ENCODE measurements at regions not wholly inside any gene's neighbourhood (a gene's known extent, or its start where the extent isn't known, plus 50 kb on each side); places are given as distances from the start of the nearest gene placed in this dataset.

DNA sequence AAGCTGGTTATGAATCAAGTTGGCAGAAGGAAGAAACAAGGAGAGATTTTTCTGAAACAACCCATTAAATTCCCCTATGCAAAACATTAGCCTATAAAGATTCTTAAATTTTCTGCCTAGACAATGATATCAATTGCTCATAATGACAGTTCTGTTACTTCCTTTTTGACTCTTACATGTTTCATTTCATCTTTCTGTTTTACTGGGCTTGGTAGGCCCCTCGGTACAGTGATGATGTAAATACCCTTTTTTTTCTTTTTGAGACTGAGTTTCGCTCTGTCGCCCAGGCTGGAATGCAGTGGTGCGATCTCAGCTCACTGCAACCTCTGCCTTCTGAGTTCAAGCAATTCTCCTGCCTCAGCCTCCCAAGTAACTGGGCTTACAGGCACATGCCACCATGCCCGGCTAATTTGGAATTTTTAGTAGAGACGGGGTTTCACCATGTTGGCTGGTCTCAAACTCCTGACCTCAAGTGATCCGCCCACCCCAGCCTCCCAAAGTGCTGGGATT, 83.4 kb upstream of the C7orf33 start (continued):
- TF ChIP-seq, protein P1, sequence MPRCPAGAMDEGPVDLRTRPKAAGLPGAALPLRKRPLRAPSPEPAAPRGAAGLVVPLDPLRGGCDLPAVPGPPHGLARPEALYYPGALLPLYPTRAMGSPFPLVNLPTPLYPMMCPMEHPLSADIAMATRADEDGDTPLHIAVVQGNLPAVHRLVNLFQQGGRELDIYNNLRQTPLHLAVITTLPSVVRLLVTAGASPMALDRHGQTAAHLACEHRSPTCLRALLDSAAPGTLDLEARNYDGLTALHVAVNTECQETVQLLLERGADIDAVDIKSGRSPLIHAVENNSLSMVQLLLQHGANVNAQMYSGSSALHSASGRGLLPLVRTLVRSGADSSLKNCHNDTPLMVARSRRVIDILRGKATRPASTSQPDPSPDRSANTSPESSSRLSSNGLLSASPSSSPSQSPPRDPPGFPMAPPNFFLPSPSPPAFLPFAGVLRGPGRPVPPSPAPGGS (IDR thresholded peaks at IDR 0.05; ENCODE audit: borderline replicate concordance, insufficient read depth, low read depth, low read length, poor library complexity, severe bottlenecking) = peak; percentile 93
- TF ChIP-seq ZNF217 (IDR thresholded peaks at IDR 0.05) (peak; percentile 99), RCOR1 (conservative IDR thresholded peaks at IDR 0.05; ENCODE audit: low read depth, low read length) (peak; percentile 69; the same call in 1 of the 2 replicates), MXI1 (IDR thresholded peaks at IDR 0.05; ENCODE audit: low read depth, low read length) (peak; percentile 47; the same call in 1 of the 2 replicates), RUNX3 (IDR thresholded peaks at IDR 0.05; ENCODE audit: low read length) (peak; percentile 87), ATF7 (IDR thresholded peaks at IDR 0.05; ENCODE audit: low read depth) (peak; percentile 97), NR2F1 (conservative IDR thresholded peaks at IDR 0.05) (peak; percentile 91), CHD2 (IDR thresholded peaks at IDR 0.05; ENCODE audit: borderline replicate concordance, low read depth, low read length) (0 out of 2 replicates have a peak, but pooled peaks have one; percentile 23), TCF3 (IDR thresholded peaks at IDR 0.05; ENCODE audit: borderline replicate concordance, insufficient read depth, low read depth, low read length) (peak; percentile 91), CREM (IDR thresholded peaks at IDR 0.05; ENCODE audit: low read depth) (peak; percentile 97), DPF2 (IDR thresholded peaks at IDR 0.05) (peak; percentile 100), SPI1 (IDR thresholded peaks at IDR 0.05; ENCODE audit: borderline replicate concordance, insufficient read depth, low read depth, low read length) (peak; percentile 82; the same call in 1 of the 2 replicates), IRF4 (IDR thresholded peaks at IDR 0.05; ENCODE audit: low read depth, low read length) (peak; percentile 99), TCF7 (IDR thresholded peaks at IDR 0.05; ENCODE audit: borderline replicate concordance) (peak; percentile 87; the same call in 1 of the 2 replicates), MEF2A (IDR thresholded peaks at IDR 0.05; ENCODE audit: insufficient read depth, low read depth, low read length) (peak; percentile 86), SMARCA5 (IDR thresholded peaks at IDR 0.05) (peak; percentile 46; the same call in 1 of the 2 replicates), PAX5 (IDR thresholded peaks at IDR 0.05; ENCODE audit: borderline replicate concordance, low read depth, low read length) (peak; percentile 85; the same call in 1 of the 2 replicates), ZBED1 (IDR thresholded peaks at IDR 0.05; ENCODE audit: borderline replicate concordance) (peak; percentile 98), BACH1 (IDR thresholded peaks at IDR 0.05; ENCODE audit: borderline replicate concordance) (peak; percentile 97), IKZF1 (conservative IDR thresholded peaks at IDR 0.05) (peak; percentile 87), TCF12 (IDR thresholded peaks at IDR 0.05; ENCODE audit: low read depth, low read length) (peak; percentile 58; the same call in 1 of the 2 replicates), POU2F2 (IDR thresholded peaks at IDR 0.05; ENCODE audit: borderline replicate concordance, low read depth, low read length) (peak; percentile 85; the same call in 2 of the 3 replicates), PML (IDR thresholded peaks at IDR 0.05; ENCODE audit: low read length) (peak; percentile 91)
- TF ChIP-seq, protein P2, sequence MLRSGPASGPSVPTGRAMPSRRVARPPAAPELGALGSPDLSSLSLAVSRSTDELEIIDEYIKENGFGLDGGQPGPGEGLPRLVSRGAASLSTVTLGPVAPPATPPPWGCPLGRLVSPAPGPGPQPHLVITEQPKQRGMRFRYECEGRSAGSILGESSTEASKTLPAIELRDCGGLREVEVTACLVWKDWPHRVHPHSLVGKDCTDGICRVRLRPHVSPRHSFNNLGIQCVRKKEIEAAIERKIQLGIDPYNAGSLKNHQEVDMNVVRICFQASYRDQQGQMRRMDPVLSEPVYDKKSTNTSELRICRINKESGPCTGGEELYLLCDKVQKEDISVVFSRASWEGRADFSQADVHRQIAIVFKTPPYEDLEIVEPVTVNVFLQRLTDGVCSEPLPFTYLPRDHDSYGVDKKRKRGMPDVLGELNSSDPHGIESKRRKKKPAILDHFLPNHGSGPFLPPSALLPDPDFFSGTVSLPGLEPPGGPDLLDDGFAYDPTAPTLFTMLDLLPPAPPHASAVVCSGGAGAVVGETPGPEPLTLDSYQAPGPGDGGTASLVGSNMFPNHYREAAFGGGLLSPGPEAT (IDR thresholded peaks at IDR 0.05; ENCODE audit: low read depth) = peak; percentile 93
- TF ChIP-seq, protein P3, sequence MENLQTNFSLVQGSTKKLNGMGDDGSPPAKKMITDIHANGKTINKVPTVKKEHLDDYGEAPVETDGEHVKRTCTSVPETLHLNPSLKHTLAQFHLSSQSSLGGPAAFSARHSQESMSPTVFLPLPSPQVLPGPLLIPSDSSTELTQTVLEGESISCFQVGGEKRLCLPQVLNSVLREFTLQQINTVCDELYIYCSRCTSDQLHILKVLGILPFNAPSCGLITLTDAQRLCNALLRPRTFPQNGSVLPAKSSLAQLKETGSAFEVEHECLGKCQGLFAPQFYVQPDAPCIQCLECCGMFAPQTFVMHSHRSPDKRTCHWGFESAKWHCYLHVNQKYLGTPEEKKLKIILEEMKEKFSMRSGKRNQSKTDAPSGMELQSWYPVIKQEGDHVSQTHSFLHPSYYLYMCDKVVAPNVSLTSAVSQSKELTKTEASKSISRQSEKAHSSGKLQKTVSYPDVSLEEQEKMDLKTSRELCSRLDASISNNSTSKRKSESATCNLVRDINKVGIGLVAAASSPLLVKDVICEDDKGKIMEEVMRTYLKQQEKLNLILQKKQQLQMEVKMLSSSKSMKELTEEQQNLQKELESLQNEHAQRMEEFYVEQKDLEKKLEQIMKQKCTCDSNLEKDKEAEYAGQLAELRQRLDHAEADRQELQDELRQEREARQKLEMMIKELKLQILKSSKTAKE (IDR thresholded peaks at IDR 0.05; ENCODE audit: low read depth, poor library complexity, severe bottlenecking) = peak; percentile 99
- TF ChIP-seq, protein P4, sequence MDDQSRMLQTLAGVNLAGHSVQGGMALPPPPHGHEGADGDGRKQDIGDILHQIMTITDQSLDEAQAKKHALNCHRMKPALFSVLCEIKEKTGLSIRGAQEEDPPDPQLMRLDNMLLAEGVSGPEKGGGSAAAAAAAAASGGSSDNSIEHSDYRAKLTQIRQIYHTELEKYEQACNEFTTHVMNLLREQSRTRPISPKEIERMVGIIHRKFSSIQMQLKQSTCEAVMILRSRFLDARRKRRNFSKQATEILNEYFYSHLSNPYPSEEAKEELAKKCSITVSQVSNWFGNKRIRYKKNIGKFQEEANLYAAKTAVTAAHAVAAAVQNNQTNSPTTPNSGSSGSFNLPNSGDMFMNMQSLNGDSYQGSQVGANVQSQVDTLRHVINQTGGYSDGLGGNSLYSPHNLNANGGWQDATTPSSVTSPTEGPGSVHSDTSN (IDR thresholded peaks at IDR 0.05; ENCODE audit: insufficient replicate concordance, low read depth, low read length) = peak; percentile 61

Data from GM12878 (cell line).